ENCODE measurements at regions not wholly inside any gene's neighbourhood (a gene's known extent, or its start where the extent isn't known, plus 50 kb on each side); places are given as distances from the start of the nearest gene placed in this dataset.
A peak's percentile ranks its signal among the peaks of the same experiment; 100 is the strongest.

GRCh38 chr1:79207786-79208185, 201.3 kb upstream of the ADGRL4 start:
- no peaks in the 10 kb centered on the region for H3K4me1 ChIP-seq (ENCODE audit: insufficient read depth, insufficient read length)
- no peaks in the 10 kb centered on the region for H3K36me3 ChIP-seq (ENCODE audit: insufficient read depth, insufficient read length, low read length)
- TF ChIP-seq SUZ12 (IDR thresholded peaks at IDR 0.05; ENCODE audit: extremely low read depth, insufficient read depth, insufficient read length): no peak
- no peak for TF ChIP-seq YY1 (IDR thresholded peaks at IDR 0.05; ENCODE audit: insufficient read depth, insufficient read length)
- TF ChIP-seq ZNF274 (IDR thresholded peaks at IDR 0.05; ENCODE audit: low read depth, low read length): no peak
- H3K9me3 ChIP-seq (ENCODE audit: insufficient read depth, low read length): no peaks in the 10 kb centered on the region
- H3K27me3 ChIP-seq (ENCODE audit: insufficient read depth, insufficient read length): no peaks in the 10 kb centered on the region
- no peak overlapping the region for H3K4me3 ChIP-seq (ENCODE audit: insufficient read length, low read depth)
- no peak overlapping the region for H3K9ac ChIP-seq (ENCODE audit: insufficient read length, low read depth)
- no peak for DNase-seq (ENCODE audit: low read depth, low spot score)

DNA sequence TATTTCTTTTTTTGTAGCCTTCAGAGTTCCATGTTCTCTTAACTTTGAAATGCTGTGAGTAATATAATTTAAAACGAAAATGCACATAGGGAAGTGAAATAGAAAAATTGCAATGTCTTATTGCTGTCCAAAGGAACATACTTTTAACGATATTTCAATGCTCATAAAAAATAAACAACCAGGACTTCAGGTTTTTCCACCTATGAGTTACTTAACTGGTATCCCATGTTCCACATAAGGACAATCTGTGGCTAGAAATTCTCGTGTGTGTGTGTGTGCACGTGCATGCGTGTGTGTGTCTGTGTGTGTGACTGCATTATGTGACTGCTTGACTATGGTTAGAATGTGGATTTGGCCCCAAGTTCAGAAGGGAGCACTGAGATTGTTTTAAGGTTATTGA, 200.8 kb upstream of the ADGRL4 start:
- no peaks in the 10 kb centered on the region for H3K27me3 ChIP-seq (ENCODE audit: insufficient read depth, insufficient read length)
- H3K36me3 ChIP-seq (ENCODE audit: insufficient read depth, insufficient read length, low read length): no peaks in the 10 kb centered on the region
- no peaks in the 10 kb centered on the region for H3K4me1 ChIP-seq (ENCODE audit: insufficient read depth, insufficient read length)
- H3K9ac ChIP-seq (ENCODE audit: insufficient read length, low read depth): no peak overlapping the region
- DNase-seq (ENCODE audit: low read depth, low spot score): no peak
- H3K9me3 ChIP-seq (ENCODE audit: insufficient read depth, low read length): no peaks in the 10 kb centered on the region
- no peak for TF ChIP-seq YY1 (IDR thresholded peaks at IDR 0.05; ENCODE audit: insufficient read depth, insufficient read length)
- TF ChIP-seq SUZ12 (IDR thresholded peaks at IDR 0.05; ENCODE audit: extremely low read depth, insufficient read depth, insufficient read length): no peak
- no peak for TF ChIP-seq ZNF274 (IDR thresholded peaks at IDR 0.05; ENCODE audit: low read depth, low read length)
- H3K4me3 ChIP-seq (ENCODE audit: insufficient read length, low read depth): no peak overlapping the region

DNA sequence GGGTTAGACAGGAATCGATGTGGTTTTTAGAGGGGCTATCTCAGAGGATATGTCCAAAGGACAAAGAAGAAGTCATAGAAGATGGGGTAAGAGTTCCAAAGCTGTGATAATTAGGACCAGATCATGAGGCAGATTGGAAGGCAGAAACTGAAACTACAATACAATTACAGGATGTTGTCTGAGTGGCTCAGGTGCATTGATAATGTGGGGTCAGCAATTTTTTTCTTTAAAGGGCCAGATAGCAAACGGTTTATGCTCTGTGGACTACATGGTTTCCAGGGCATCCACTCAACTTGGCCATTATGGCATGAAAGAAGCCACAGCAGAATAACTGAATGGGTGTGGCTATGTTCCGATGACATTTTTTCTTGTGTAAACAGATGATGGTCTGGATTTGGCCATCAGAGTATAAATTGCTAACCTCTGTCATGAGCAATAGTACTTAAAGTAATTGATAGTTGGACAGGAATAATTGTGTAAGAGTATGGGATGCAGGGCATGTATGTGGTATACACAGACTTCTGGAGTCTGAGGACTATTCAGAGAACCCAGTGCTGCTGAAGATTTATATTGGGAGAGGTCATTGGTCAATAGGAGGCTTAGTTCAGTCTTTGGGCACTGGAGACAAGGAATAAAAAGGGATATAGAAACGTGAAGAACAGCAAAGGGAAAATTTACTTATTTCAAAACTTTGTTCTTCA, 198.4 kb upstream of the ADGRL4 start:
- no peaks in the 10 kb centered on the region for H3K27me3 ChIP-seq (ENCODE audit: insufficient read depth, insufficient read length)
- H3K9ac ChIP-seq (ENCODE audit: insufficient read length, low read depth): no peak overlapping the region
- no peak overlapping the region for H3K4me3 ChIP-seq (ENCODE audit: insufficient read length, low read depth)
- no peaks in the 10 kb centered on the region for H3K36me3 ChIP-seq (ENCODE audit: insufficient read depth, insufficient read length, low read length)
- no peaks in the 10 kb centered on the region for H3K4me1 ChIP-seq (ENCODE audit: insufficient read depth, insufficient read length)
- no peak for DNase-seq (ENCODE audit: low read depth, low spot score)
- H3K9me3 ChIP-seq (ENCODE audit: insufficient read depth, low read length): no peaks in the 10 kb centered on the region
- no peak for TF ChIP-seq ZNF274 (IDR thresholded peaks at IDR 0.05; ENCODE audit: low read depth, low read length)
- TF ChIP-seq YY1 (IDR thresholded peaks at IDR 0.05; ENCODE audit: insufficient read depth, insufficient read length): no peak
- TF ChIP-seq SUZ12 (IDR thresholded peaks at IDR 0.05; ENCODE audit: extremely low read depth, insufficient read depth, insufficient read length): no peak

DNA sequence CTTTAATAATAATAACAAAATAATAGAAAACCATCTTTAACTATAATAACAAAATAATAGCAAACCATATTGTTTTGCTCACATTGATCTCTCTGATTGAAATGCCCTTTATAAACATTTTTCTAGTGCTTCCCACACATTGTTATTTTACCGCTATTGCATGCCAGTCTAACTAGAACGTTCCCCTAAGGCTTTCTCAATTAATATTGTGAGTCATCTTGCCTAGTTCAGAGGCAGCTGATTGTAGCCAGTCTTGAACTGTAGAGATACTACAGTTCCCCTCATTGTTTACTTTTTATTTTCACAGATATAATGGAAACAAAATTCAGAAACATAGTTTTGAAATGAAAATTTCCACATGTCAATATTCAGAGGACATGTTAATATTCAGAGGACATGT, 192.3 kb upstream of the ADGRL4 start:
- TF ChIP-seq SUZ12 (IDR thresholded peaks at IDR 0.05; ENCODE audit: extremely low read depth, insufficient read depth, insufficient read length) (no peak), YY1 (IDR thresholded peaks at IDR 0.05; ENCODE audit: insufficient read depth, insufficient read length) (no peak), ZNF274 (IDR thresholded peaks at IDR 0.05; ENCODE audit: low read depth, low read length) (no peak)
- DNase-seq (ENCODE audit: low read depth, low spot score): no peak
- Histone ChIP-seq H3K27me3 (ENCODE audit: insufficient read depth, insufficient read length) (no peaks in the 10 kb centered on the region), H3K36me3 (ENCODE audit: insufficient read depth, insufficient read length, low read length) (no peaks in the 10 kb centered on the region), H3K9ac (ENCODE audit: insufficient read length, low read depth) (no peak overlapping the region), H3K4me3 (ENCODE audit: insufficient read length, low read depth) (no peak overlapping the region), H3K9me3 (ENCODE audit: insufficient read depth, low read length) (no peaks in the 10 kb centered on the region), H3K4me1 (ENCODE audit: insufficient read depth, insufficient read length) (no peaks in the 10 kb centered on the region)

GRCh38 chr1:79197421-79197820, 190.9 kb upstream of the ADGRL4 start:
- H3K9ac ChIP-seq (ENCODE audit: insufficient read length, low read depth): no peak overlapping the region
- no peaks in the 10 kb centered on the region for H3K36me3 ChIP-seq (ENCODE audit: insufficient read depth, insufficient read length, low read length)
- peak; percentile 23 for DNase-seq (ENCODE audit: low read depth, low spot score)
- no peaks in the 10 kb centered on the region for H3K4me1 ChIP-seq (ENCODE audit: insufficient read depth, insufficient read length)
- H3K27me3 ChIP-seq (ENCODE audit: insufficient read depth, insufficient read length): no peaks in the 10 kb centered on the region
- TF ChIP-seq ZNF274 (IDR thresholded peaks at IDR 0.05; ENCODE audit: low read depth, low read length): no peak
- TF ChIP-seq YY1 (IDR thresholded peaks at IDR 0.05; ENCODE audit: insufficient read depth, insufficient read length): no peak
- TF ChIP-seq SUZ12 (IDR thresholded peaks at IDR 0.05; ENCODE audit: extremely low read depth, insufficient read depth, insufficient read length): no peak
- H3K4me3 ChIP-seq (ENCODE audit: insufficient read length, low read depth): no peak overlapping the region
- H3K9me3 ChIP-seq (ENCODE audit: insufficient read depth, low read length): no peaks in the 10 kb centered on the region

DNA sequence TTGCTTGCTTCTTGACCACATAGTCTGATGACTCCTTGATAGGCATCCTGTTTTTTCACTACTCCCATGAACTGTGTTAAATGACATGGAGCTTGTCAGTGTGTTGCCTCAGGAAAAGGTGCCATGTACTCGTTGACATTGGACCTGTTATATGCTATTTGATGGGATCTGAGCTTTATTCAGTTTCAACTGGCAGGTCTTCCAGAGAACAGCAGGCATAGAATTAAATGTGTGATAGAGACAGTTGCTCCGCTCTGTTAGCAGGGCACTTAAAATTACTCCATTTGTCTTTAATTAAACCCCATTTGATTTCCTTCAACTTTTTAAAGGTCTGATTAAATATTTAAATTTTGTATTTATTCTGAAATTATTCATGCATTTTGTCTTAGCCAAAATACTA, 189.7 kb upstream of the ADGRL4 start:
- TF ChIP-seq SUZ12 (IDR thresholded peaks at IDR 0.05; ENCODE audit: extremely low read depth, insufficient read depth, insufficient read length): no peak
- no peak for TF ChIP-seq ZNF274 (IDR thresholded peaks at IDR 0.05; ENCODE audit: low read depth, low read length)
- TF ChIP-seq YY1 (IDR thresholded peaks at IDR 0.05; ENCODE audit: insufficient read depth, insufficient read length): no peak
- Histone ChIP-seq H3K9me3 (ENCODE audit: insufficient read depth, low read length) (no peaks in the 10 kb centered on the region), H3K4me3 (ENCODE audit: insufficient read length, low read depth) (no peak overlapping the region), H3K9ac (ENCODE audit: insufficient read length, low read depth) (no peak overlapping the region), H3K4me1 (ENCODE audit: insufficient read depth, insufficient read length) (no peaks in the 10 kb centered on the region), H3K27me3 (ENCODE audit: insufficient read depth, insufficient read length) (no peaks in the 10 kb centered on the region), H3K36me3 (ENCODE audit: insufficient read depth, insufficient read length, low read length) (no peaks in the 10 kb centered on the region)
- no peak for DNase-seq (ENCODE audit: low read depth, low spot score)

DNA sequence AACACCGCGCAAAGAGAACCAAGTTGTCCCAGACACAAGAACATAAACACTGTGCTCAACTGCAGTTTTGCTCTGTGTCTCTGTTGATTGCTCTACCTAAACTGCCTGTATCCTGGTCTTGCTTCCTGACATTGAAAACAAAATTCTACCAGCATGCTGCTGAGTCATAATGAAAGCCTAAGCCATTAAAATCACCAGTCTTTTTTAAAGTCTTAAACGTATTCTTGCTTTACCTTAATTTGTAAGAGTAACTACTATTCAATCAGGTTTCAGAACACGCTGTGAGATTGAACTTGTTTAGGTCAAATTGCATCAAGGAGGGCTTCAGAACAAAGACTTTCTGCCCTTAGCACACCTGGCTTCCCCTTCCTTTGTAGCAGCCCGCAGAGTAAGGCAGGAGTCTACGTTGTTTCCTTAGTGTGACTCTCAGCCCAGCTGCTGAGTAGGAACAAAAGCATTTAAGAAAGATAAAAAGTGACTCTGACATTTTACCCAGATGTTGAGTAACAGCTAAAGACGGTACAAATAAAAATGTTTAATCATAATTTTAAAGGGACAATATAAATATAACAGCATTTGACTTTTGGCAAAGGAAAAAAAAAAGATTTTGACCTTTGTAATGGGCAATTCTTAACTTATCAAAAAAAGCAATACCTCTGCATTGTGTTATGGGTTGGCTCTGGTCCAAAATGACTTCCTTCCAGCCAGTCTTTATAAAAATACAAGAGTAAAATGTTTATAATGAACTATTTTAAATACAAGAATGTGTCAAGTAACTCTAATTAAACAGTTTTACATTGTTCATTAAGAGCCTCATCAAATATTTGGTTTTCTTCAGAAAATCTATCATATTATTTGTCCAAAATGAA, 186.9 kb upstream of the ADGRL4 start:
- no peaks in the 10 kb centered on the region for H3K4me1 ChIP-seq (ENCODE audit: insufficient read depth, insufficient read length)
- no peaks in the 10 kb centered on the region for H3K9me3 ChIP-seq (ENCODE audit: insufficient read depth, low read length)
- H3K27me3 ChIP-seq (ENCODE audit: insufficient read depth, insufficient read length): no peaks in the 10 kb centered on the region
- H3K9ac ChIP-seq (ENCODE audit: insufficient read length, low read depth): no peak overlapping the region
- no peaks in the 10 kb centered on the region for H3K36me3 ChIP-seq (ENCODE audit: insufficient read depth, insufficient read length, low read length)
- H3K4me3 ChIP-seq (ENCODE audit: insufficient read length, low read depth): no peak overlapping the region
- TF ChIP-seq ZNF274 (IDR thresholded peaks at IDR 0.05; ENCODE audit: low read depth, low read length) (no peak), YY1 (IDR thresholded peaks at IDR 0.05; ENCODE audit: insufficient read depth, insufficient read length) (no peak), SUZ12 (IDR thresholded peaks at IDR 0.05; ENCODE audit: extremely low read depth, insufficient read depth, insufficient read length) (no peak)
- no peak for DNase-seq (ENCODE audit: low read depth, low spot score)
